ENCODE measurements at regions not wholly inside any gene's neighbourhood (a gene's known extent, or its start where the extent isn't known, plus 50 kb on each side); places are given as distances from the start of the nearest gene placed in this dataset.

GRCh38 chr2:102939207-102939606 lies 177.4 kb downstream of the TMEM182 start:
- no peaks in the 10 kb centered on the region for H4K20me1 ChIP-seq (replicated peaks; ENCODE audit: insufficient read depth)
- H3K27ac Mint-ChIP-seq = no peak overlapping the region
- H3K4me2 ChIP-seq = no peak overlapping the region
- no peaks in the 10 kb centered on the region for H3K36me3 Mint-ChIP-seq (ENCODE audit: low read depth)
- no peaks in the 10 kb centered on the region for H3K79me2 ChIP-seq (replicated peaks; ENCODE audit: insufficient read depth)
- peaks cover 2% of the 10 kb centered on the region for H3K27me3 Mint-ChIP-seq (ENCODE audit: insufficient read depth, low read depth, poor library complexity)
- H3K4me1 ChIP-seq (ENCODE audit: insufficient read depth) = no peaks in the 10 kb centered on the region
- no peaks in the 10 kb centered on the region for H3F3A ChIP-seq (replicated peaks; ENCODE audit: low read depth)
- DNase-seq (ENCODE audit: low spot score) (no peak), ATAC-seq (no peak)
- no peak for TF ChIP-seq POLR2AphosphoS5 (IDR thresholded peaks at IDR 0.05; ENCODE audit: low read depth)
- no peak for TF ChIP-seq ZNF114 (CRISPR knock-in tag; IDR thresholded peaks at IDR 0.05)
- no peak for TF ChIP-seq ZNF331 (CRISPR knock-in tag; IDR thresholded peaks at IDR 0.05; ENCODE audit: low read depth)
- TF ChIP-seq NANOG (IDR thresholded peaks at IDR 0.05; ENCODE audit: borderline replicate concordance) = no peak
- no peak for TF ChIP-seq ETS1 (IDR thresholded peaks at IDR 0.05)
- TF ChIP-seq STAT1 (IDR thresholded peaks at IDR 0.05; ENCODE audit: unreplicated experiment) = no peak
- no peak for TF ChIP-seq ZNF462 (CRISPR knock-in tag; IDR thresholded peaks at IDR 0.05)
- no peak for TF ChIP-seq JUNB (IDR thresholded peaks at IDR 0.05; ENCODE audit: unreplicated experiment)
- no peak for TF ChIP-seq EZH2 (IDR thresholded peaks at IDR 0.05; ENCODE audit: low read depth, unreplicated experiment)
- H3K4me3 Mint-ChIP-seq = no peak overlapping the region
- H3K36me3 ChIP-seq (ENCODE audit: insufficient read depth) = no peaks in the 10 kb centered on the region
- H2AFZ ChIP-seq = no peak overlapping the region
- H3K4me3 ChIP-seq = no peak overlapping the region
- H3K27ac ChIP-seq (ENCODE audit: low read depth) = no peak overlapping the region
- no peaks in the 10 kb centered on the region for H3K27me3 ChIP-seq (ENCODE audit: insufficient read depth)
- no peaks in the 10 kb centered on the region; the same call in 1 of the 3 replicates for H3K9me3 Mint-ChIP-seq
- no peaks in the 10 kb centered on the region; the same call in 2 of the 3 replicates for H3K4me1 Mint-ChIP-seq
- H3K9me2 ChIP-seq (ENCODE audit: insufficient read depth) = no peaks in the 10 kb centered on the region

All from GM23338 (cell line).